Kidney (tissue), 13 donors: ENCODE measurements at regions not wholly inside any gene's neighbourhood (a gene's known extent, or its start where the extent isn't known, plus 50 kb on each side); places are given as distances from the start of the nearest gene placed in this dataset.

ENCODE experiments used
- DNase-seq, 5 donors: peaks; one replicate each; pipeline ENCODE4 v3.0.0-alpha.2; 2013 to 2020
- FAIRE-seq: peaks from 2 replicates; lab custom pipeline; 2012; peaks lifted over from hg19 to GRCh38; lab: Jason Lieb, UNC
- H3K27ac ChIP-seq, 2 donors: one replicate each; pipeline ENCODE4 v1.7.0; 2013; ENCODE audit warnings: low read depth in 2 of 2, low read length in 2 of 2, inconsistent platforms in 1 of 2
- H3K27me3 ChIP-seq: one replicate; pipeline ENCODE4 v1.7.1; 2013; ENCODE audit warnings: low read length, inconsistent platforms; ENCODE audit not compliant: control insufficient read depth, insufficient read depth
- H3K36me3 ChIP-seq, 3 donors: one replicate each; pipeline versions ENCODE4 v1.7.0 to v1.7.1; 2013; ENCODE audit warnings: low read length in 3 of 3, control low read depth in 1 of 3, inconsistent platforms in 1 of 3; ENCODE audit not compliant: insufficient read depth in 3 of 3, control insufficient read depth in 2 of 3
- H3K4me1 ChIP-seq, 3 donors: one replicate each; pipeline versions ENCODE4 v1.7.0 to v1.7.1; 2013; ENCODE audit warnings: low read length in 3 of 3, inconsistent platforms in 1 of 3, low read depth in 1 of 3; ENCODE audit not compliant: control insufficient read depth in 2 of 3, insufficient read depth in 2 of 3
- H3K4me3 ChIP-seq, 3 donors: one replicate each; pipeline versions ENCODE4 v1.7.0 to v1.8.1; 2013; ENCODE audit warnings: low read length in 3 of 3, control low read depth in 1 of 3, inconsistent platforms in 1 of 3
- H3K9ac ChIP-seq, 3 donors: one replicate each; pipeline versions ENCODE4 v1.7.0 to v1.7.1; 2013; ENCODE audit warnings: low read length in 3 of 3, control low read depth in 1 of 3, inconsistent platforms in 1 of 3
- H3K9me3 ChIP-seq, 3 donors: one replicate each; pipeline versions ENCODE4 v1.7.0 to v1.7.1; 2013; ENCODE audit warnings: low read length in 3 of 3, control low read depth in 1 of 3, inconsistent platforms in 1 of 3; ENCODE audit not compliant: control insufficient read depth in 2 of 3, insufficient read depth in 1 of 3
- intact Hi-C: fragments of 100-400 bp; cut with DNase I; formaldehyde crosslinking; loops from one replicate; pipeline ENCODE4 v1.11.1; 2022
- TF ChIP-seq, protein P1 (sequence below): IDR thresholded peaks from 3 replicates; pipeline ENCODE4 v1.5.1; 2012; ENCODE audit warnings: mild to moderate bottlenecking, moderate library complexity, borderline replicate concordance; ENCODE audit not compliant: insufficient read depth; ENCODE audit errors: extremely low read depth
- donor health status: control.
- donor health status: control.
- donor health status: control.
- donor health status: control.
- donor health status: control.
- donor health status: DM: yes; HTN: yes; CAD: no.
- donor health status: Normal renal cell carcinoma (clear cell type).

DNA sequence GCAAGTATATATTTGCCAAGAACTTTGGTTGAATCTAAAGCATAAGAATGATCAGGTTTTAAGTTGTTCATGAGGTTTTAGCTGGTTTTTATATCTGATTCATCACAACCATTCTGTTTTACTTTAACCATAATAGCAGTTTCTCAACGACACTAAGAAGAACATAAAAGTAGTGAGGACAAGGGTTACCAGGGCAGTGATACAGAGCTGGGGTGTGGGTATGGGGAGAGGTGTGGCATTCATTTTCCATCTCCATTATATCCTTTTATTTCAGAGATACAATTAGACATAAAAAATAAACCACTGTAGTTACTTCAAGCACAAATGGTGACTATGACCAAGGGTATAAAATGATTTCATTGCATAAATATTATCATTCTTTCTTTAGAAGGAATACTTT, 149.8 kb upstream of the STEAP4 start:
- no peak overlapping the region for H3K4me3 ChIP-seq
- H3K27ac ChIP-seq, result no peak overlapping the region
- H3K27me3 ChIP-seq, result no peaks in the 10 kb centered on the region
- TF ChIP-seq, protein P1, sequence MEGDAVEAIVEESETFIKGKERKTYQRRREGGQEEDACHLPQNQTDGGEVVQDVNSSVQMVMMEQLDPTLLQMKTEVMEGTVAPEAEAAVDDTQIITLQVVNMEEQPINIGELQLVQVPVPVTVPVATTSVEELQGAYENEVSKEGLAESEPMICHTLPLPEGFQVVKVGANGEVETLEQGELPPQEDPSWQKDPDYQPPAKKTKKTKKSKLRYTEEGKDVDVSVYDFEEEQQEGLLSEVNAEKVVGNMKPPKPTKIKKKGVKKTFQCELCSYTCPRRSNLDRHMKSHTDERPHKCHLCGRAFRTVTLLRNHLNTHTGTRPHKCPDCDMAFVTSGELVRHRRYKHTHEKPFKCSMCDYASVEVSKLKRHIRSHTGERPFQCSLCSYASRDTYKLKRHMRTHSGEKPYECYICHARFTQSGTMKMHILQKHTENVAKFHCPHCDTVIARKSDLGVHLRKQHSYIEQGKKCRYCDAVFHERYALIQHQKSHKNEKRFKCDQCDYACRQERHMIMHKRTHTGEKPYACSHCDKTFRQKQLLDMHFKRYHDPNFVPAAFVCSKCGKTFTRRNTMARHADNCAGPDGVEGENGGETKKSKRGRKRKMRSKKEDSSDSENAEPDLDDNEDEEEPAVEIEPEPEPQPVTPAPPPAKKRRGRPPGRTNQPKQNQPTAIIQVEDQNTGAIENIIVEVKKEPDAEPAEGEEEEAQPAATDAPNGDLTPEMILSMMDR, result no peak
- intact Hi-C loops, result no loop called here
- H3K4me1 ChIP-seq, result no peaks in the 10 kb centered on the region
- H3K9me3 ChIP-seq, result no peaks in the 10 kb centered on the region
- no peak for FAIRE-seq
- H3K36me3 ChIP-seq, result no peaks in the 10 kb centered on the region
- DNase-seq, result no peak
- H3K9ac ChIP-seq, result no peak overlapping the region

DNA sequence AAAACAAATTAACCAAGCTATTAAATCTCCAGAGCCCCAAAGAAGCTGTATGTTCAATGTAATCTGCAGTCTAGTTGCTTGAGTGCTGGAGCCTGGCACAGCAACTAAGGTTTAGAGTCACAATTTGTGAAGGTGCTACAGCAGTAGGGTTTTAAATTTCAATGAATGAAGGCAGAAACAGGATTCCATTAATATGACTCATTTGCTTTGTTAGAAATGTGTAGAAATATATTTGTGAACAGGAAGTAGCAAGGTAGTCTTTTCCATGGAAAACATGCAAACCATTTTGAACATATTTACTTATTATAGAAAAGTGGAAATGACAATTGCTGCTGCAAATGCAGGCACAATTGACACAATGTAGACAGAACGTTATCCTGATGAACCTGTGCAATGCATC, 149.0 kb upstream of the STEAP4 start:
- Histone ChIP-seq H3K9me3 (no peaks in the 10 kb centered on the region), H3K4me3 (no peak overlapping the region), H3K4me1 (no peaks in the 10 kb centered on the region), H3K9ac (no peak overlapping the region), H3K36me3 (no peaks in the 10 kb centered on the region), H3K27me3 (no peaks in the 10 kb centered on the region), H3K27ac (no peak overlapping the region)
- FAIRE-seq (no peak), DNase-seq (no peak)
- TF ChIP-seq, protein P1, result no peak
- intact Hi-C loops, result no loop called here

DNA sequence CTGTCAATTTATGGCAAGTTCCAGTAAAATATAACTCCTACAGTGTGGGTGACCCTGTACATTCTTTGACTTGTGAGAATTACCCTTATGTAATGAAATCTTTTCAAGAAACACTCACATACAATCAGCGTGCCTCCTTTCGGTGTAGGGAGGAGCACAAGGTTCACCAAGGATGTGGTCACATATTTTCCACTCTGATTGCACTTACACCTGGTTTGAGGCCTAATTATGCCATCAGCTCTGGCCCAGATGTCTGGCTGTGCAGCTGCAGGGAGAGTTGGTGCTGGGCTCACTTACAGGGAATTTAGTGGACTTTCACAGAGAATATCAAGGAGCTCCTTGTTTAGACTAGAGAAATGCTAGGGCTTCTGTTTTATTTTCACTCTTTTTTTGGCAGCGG, 146.0 kb upstream of the STEAP4 start:
- no peak overlapping the region for H3K27ac ChIP-seq
- H3K4me1 ChIP-seq, result no peaks in the 10 kb centered on the region
- TF ChIP-seq, protein P1, result no peak
- H3K36me3 ChIP-seq, result no peaks in the 10 kb centered on the region
- DNase-seq, result no peak
- no peaks in the 10 kb centered on the region for H3K9me3 ChIP-seq
- no peaks in the 10 kb centered on the region for H3K27me3 ChIP-seq
- no peak for FAIRE-seq
- H3K4me3 ChIP-seq, result no peak overlapping the region
- intact Hi-C loops, result no loop called here
- no peak overlapping the region for H3K9ac ChIP-seq

- H3K27me3 ChIP-seq, result no peaks in the 10 kb centered on the region
- FAIRE-seq (no peak), DNase-seq (no peak)
- no peak overlapping the region for H3K9ac ChIP-seq
- H3K36me3 ChIP-seq, result no peaks in the 10 kb centered on the region
- H3K4me3 ChIP-seq, result no peak overlapping the region
- intact Hi-C loops, result no loop called here
- TF ChIP-seq, protein P1, result no peak
- H3K27ac ChIP-seq, result no peak overlapping the region
- H3K4me1 ChIP-seq, result no peaks in the 10 kb centered on the region
- H3K9me3 ChIP-seq, result no peaks in the 10 kb centered on the region
Measured at GRCh38 chr7:88450874-88451273, 144.2 kb upstream of the STEAP4 start.
